Kidney (tissue), 13 donors: ENCODE measurements at regions not wholly inside any gene's neighbourhood (a gene's known extent, or its start where the extent isn't known, plus 50 kb on each side); places are given as distances from the start of the nearest gene placed in this dataset.
A peak's percentile ranks its signal among the peaks of the same experiment; 100 is the strongest.

Source experiments
- DNase-seq, 5 donors: peaks; one replicate each; pipeline ENCODE4 v3.0.0-alpha.2; 2013 to 2020
- FAIRE-seq: peaks from 2 replicates; lab custom pipeline; 2012; peaks lifted over from hg19 to GRCh38; lab: Jason Lieb, UNC
- H3K27ac ChIP-seq, 2 donors: one replicate each; pipeline ENCODE4 v1.7.0; 2013; ENCODE audit warnings: low read depth in 2 of 2, low read length in 2 of 2, inconsistent platforms in 1 of 2
- H3K27me3 ChIP-seq: one replicate; pipeline ENCODE4 v1.7.1; 2013; ENCODE audit warnings: low read length, inconsistent platforms; ENCODE audit not compliant: control insufficient read depth, insufficient read depth
- H3K36me3 ChIP-seq, 3 donors: one replicate each; pipeline versions ENCODE4 v1.7.0 to v1.7.1; 2013; ENCODE audit warnings: low read length in 3 of 3, control low read depth in 1 of 3, inconsistent platforms in 1 of 3; ENCODE audit not compliant: insufficient read depth in 3 of 3, control insufficient read depth in 2 of 3
- H3K4me1 ChIP-seq, 3 donors: one replicate each; pipeline versions ENCODE4 v1.7.0 to v1.7.1; 2013; ENCODE audit warnings: low read length in 3 of 3, inconsistent platforms in 1 of 3, low read depth in 1 of 3; ENCODE audit not compliant: control insufficient read depth in 2 of 3, insufficient read depth in 2 of 3
- H3K4me3 ChIP-seq, 3 donors: one replicate each; pipeline versions ENCODE4 v1.7.0 to v1.8.1; 2013; ENCODE audit warnings: low read length in 3 of 3, control low read depth in 1 of 3, inconsistent platforms in 1 of 3
- H3K9ac ChIP-seq, 3 donors: one replicate each; pipeline versions ENCODE4 v1.7.0 to v1.7.1; 2013; ENCODE audit warnings: low read length in 3 of 3, control low read depth in 1 of 3, inconsistent platforms in 1 of 3
- H3K9me3 ChIP-seq, 3 donors: one replicate each; pipeline versions ENCODE4 v1.7.0 to v1.7.1; 2013; ENCODE audit warnings: low read length in 3 of 3, control low read depth in 1 of 3, inconsistent platforms in 1 of 3; ENCODE audit not compliant: control insufficient read depth in 2 of 3, insufficient read depth in 1 of 3
- CTCF ChIP-seq: IDR thresholded peaks from 3 replicates; pipeline ENCODE4 v1.5.1; 2012; ENCODE audit warnings: mild to moderate bottlenecking, moderate library complexity, borderline replicate concordance; ENCODE audit not compliant: insufficient read depth; ENCODE audit errors: extremely low read depth
- intact Hi-C: fragments of 100-400 bp; cut with DNase I; formaldehyde crosslinking; loops from one replicate; pipeline ENCODE4 v1.11.1; 2022
- donor health status: control.
- donor health status: control.
- donor health status: control.
- donor health status: control.
- donor health status: control.
- donor health status: DM: yes; HTN: yes; CAD: no.
- donor health status: Normal renal cell carcinoma (clear cell type).

- TF ChIP-seq CTCF = no peak
- H3K9ac ChIP-seq = no peak overlapping the region
- H3K27me3 ChIP-seq = no peaks in the 10 kb centered on the region
- FAIRE-seq (no peak), DNase-seq (no peak)
- peaks cover 0 to 13% (median 8%) of the 10 kb centered on the region in 3 donors for H3K9me3 ChIP-seq
- intact Hi-C loops = no loop called here
- no peaks in the 10 kb centered on the region for H3K36me3 ChIP-seq
- no peak overlapping the region for H3K27ac ChIP-seq
- H3K4me3 ChIP-seq = no peak overlapping the region
- H3K4me1 ChIP-seq = no peaks in the 10 kb centered on the region
These were observed 151.1 kb upstream of the MITF start for GRCh38 chr3:69588170-69588569.

DNA sequence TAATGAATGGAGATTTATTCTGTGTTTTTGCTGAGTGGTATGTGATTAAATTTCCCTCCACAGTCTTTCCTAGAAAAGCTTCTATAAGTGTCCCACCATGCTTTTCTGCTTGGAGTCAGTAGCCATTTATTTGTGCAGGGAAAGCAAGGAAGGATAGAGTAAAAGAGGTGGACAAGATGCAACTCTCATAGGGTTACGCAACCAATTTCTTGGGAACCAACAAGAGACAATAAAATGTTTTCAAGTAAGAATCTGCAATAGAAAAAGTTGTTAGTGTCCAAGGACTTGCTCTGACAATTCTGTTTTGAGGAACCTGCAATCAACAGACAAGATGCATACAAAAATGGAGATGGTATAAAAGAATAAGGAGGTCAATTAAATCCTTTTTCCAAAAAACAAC, 153.8 kb upstream of the MITF start:
- TF ChIP-seq CTCF = no peak
- intact Hi-C loops = no loop called here

GRCh38 chr3:69582044-69582443, 157.2 kb upstream of the MITF start:
- no peak for TF ChIP-seq CTCF
- FAIRE-seq (no peak), DNase-seq (no peak)
- intact Hi-C loops = no loop called here
- Histone ChIP-seq H3K4me3 (no peak overlapping the region), H3K27me3 (no peaks in the 10 kb centered on the region), H3K27ac (no peak overlapping the region), H3K4me1 (no peaks in the 10 kb centered on the region), H3K9me3 (peaks cover 0 to 5% (median 2%) of the 10 kb centered on the region in 3 donors), H3K9ac (no peak overlapping the region), H3K36me3 (no peaks in the 10 kb centered on the region)

More for the DNA sequence above, 153.8 kb upstream of the MITF start:
- no peak overlapping the region for H3K4me3 ChIP-seq
- H3K9me3 ChIP-seq = peaks cover 0 to 13% (median 8%) of the 10 kb centered on the region in 3 donors
- no peak overlapping the region for H3K9ac ChIP-seq
- no peak overlapping the region for H3K27ac ChIP-seq
- no peak for DNase-seq
- H3K4me1 ChIP-seq = no peaks in the 10 kb centered on the region
- H3K27me3 ChIP-seq = no peaks in the 10 kb centered on the region
- no peaks in the 10 kb centered on the region for H3K36me3 ChIP-seq
- FAIRE-seq = no peak

GRCh38 chr3:69579306-69580041, 159.8 kb upstream of the MITF start:
- no peak for TF ChIP-seq CTCF
- no peak overlapping the region for H3K4me3 ChIP-seq
- no peaks in the 10 kb centered on the region for H3K27me3 ChIP-seq
- no peak for FAIRE-seq
- no peak overlapping the region for H3K9ac ChIP-seq
- H3K9me3 ChIP-seq = no peaks in the 10 kb centered on the region
- no peak overlapping the region for H3K27ac ChIP-seq
- peak in 3 of 5 donors; percentile 57 to 95 (median 82) for DNase-seq
- H3K36me3 ChIP-seq = no peaks in the 10 kb centered on the region
- no peaks in the 10 kb centered on the region for H3K4me1 ChIP-seq
- intact Hi-C loops = no loop called here
